ENCODE measurements at regions not wholly inside any gene's neighbourhood (a gene's known extent, or its start where the extent isn't known, plus 50 kb on each side); places are given as distances from the start of the nearest gene placed in this dataset.
"Not testable (repeated sequence)": the region's sequence is repeated elsewhere in the genome, so short reads cannot be mapped to it uniquely, and the experiment has no call there.

DNA sequence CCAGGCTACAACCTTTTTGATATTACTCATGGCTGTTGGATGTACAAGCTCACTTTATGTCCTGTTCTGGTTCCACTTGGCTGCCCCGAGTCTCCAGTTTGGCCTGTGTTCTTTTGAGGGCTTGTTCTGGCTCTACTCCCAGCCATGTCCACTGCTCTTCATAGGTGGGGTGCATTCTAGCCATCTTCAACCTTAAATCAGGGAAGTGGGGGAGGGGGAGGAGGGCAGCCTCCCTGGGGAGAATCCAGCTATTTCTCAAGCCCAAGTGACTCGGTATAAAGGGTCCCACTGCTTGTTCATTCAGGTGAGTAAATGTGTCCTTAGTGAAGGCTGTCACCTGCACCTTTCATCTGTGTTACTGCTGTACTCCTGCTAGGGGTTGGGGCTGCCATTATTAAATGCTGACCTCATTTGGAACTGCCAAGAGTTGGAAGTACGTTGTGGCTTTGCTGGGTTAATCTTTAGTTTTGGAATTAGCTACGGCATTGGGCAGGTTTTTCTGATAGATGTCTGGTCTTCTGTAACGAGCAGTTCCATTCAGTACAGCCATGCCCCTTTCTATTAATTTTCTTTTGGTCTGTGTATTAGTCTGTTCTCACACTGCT lies 255.8 kb downstream of the GOLGA6L6 start:
- DNase-seq: not testable (repeated sequence)

DNA sequence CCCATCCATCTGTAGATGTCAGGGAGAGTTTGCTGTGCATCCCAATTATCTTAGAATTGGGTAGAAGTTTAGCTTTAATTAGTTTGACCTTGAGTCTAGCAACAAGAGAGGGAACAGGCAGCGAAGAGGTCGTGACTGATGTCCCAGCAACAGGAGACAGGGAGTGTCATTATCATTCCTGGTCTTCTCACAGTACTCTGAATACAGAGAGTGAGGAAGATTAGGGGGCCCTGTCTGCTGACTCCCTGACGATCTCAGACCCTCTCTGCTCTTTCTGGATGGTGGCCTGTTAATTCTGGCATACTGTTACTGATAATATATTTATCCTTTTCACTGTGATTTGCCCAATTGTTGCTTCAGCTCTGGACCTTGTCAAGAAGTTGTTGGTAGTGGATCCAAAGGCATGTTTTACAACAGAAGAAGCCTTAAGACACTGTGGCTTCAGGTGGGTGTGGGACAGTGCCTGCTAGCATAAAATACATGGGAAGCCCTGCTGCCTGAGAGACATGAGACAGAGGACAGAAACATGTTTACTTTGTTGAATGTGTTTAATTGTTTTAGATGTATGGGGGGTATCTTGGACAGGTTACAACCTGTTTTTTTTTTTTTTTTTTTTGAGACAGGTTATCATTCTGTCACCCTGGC lies 256.6 kb downstream of the GOLGA6L6 start:
- not testable (repeated sequence) for DNase-seq

DNA sequence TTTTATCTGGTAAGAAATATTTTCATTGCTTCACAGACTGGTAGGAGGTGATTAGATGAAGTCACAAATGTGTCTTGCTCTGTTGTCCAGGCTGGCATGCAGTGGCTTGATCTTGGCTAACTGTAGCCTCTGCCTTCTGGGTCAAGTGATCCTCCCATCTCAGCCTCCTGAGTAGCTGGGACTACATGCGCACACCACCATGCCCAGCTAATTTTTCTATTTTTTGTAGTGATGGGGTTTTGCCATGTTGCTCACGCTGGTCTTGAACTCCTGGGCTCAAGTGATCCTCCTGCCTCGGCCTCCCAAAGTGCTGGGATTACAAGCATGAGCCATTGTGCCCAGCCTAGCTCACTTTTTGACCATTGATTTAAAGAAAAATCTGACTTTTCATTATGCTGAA lies 257.9 kb downstream of the GOLGA6L6 start:
- not testable (repeated sequence) for DNase-seq

DNA sequence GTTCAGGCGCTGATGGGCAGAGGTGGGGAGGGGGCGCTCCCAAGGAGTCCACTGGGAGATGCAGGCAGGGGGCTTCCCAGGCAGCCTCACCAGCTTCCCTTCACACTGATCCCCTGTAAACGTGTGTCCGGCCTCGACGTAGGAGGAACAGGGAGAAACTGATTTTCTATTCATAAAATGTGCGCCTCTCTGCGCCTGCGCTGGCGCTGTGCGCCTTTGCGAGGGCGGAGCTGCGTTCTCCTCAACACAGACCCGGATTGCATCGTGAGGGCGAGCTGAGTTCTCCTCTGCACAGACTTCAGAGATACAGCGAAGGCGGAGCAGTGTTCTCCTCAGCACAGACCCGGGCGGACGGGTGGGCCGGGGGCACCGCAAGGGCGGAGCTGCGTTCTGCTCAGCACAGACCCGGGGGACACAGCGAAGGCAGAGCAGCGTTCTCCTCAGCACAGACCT lies 259.1 kb downstream of the GOLGA6L6 start:
- not testable (repeated sequence) for DNase-seq

DNA sequence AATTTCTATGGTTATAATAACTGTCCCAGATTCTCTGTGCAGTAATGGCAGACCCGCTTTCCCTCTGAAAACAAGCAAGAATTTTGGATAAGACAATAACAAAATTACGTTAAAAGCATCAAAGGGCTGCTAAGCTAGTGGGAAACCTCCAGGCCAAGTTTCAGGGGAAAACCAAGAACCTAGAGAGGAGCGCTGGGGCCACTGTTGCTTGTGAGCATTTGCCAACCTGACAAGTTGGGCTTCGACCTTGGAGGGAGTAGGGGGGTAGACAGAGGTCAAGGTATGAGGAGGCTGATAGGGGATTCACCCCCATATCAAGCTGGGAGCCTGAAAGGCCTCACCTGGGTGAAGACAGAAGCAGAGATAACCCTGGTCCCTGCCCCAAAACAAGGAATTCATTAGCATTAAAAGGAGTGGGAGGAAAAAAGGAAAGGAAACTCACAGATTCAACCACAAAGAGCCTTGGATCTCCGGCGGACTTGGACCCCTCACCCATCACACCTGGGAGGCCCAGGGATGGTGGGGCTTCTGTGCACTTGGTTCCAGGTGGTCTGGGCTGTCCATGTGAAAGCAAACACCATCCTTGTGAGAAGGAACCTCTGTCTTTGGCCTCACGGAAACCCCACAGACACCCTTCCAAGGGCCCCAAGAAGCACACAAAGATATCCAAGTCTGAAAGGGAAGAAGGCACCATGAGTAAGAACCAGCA lies 259.9 kb downstream of the GOLGA6L6 start:
- not testable (repeated sequence) for DNase-seq

DNA sequence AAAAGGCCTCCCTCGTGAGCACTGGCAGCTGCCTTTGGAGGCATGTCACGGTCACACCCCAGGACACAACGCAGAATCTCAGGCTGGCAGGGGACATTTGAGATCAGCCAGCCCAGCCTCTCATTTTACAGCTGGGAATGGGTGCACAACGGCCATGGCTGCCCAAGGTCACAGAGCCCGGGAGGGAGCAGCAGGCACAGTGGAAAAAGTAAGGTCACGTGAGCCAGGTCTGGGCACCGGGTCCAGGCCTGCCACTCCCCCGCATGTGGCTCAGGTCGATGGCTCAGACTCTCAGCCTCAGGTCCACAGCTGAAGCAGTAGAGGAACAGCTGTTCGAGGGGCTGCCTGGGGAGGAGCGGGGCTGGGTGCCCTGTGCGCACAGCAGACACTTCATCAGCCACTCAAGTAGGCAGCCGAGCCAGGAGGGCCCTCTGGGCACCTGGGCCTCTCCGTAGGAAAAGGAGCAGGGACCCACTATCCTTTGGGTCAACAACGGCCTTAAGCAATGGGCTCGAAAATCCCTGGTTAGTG lies 260.6 kb downstream of the GOLGA6L6 start:
- no peak for DNase-seq

DNA sequence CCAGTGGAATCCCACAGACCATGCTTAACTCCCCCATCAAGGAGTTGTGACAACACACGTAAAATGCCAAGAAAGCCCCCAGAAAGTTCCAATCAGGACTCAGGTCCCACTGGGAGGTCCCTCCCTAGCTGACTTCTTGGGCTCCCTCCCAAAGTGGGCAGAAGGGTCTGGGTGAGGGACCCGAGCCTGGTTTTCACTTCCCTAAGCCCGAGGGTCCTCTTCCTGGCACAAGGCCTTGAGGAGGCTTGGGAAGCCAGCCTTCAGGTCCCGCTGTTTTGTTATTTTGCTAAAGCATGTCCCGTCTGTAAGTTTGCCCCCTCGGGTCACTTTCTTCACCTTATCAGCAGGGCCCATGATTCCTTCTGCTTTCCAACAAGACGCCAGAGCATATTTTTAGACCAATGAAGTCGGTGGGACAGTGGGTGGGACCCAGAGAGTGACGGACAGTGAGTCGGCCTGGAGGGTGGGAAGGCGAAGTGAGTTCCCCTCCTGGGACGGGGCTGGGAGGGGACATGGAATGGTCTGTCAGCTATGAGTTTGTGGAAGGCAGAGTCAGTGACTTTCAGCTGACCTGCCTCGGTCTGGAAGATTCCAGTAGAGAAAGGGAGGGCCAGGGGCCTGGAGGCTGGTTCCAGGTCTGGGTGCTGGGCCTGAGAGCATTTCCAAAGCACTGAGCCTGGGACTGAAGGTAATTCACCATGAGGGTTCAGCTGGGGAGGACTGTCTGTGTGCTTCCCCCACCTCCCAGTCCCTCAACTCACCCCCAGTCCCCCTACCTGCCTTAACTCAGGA lies 261.3 kb downstream of the GOLGA6L6 start:
- DNase-seq: not testable (repeated sequence)

DNA sequence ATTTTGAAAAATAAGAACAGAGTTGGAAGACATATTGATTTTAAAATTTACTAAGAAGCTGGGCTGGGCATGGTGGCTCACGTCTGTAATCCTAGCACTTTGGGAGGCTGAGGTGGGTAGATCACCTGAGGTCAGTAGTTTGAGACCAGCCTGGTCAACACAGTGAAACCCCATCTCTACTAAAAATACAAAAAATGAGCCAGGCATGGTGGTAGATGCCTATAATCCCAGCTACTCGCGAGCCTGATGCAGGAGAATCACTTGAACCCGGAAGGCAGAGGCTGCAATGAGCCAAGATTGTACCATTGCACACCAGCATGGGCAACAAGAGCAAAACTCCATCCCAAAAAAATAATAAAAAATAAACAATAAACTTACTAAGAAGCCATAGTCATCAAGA lies 262.5 kb downstream of the GOLGA6L6 start:
- DNase-seq: not testable (repeated sequence)

DNA sequence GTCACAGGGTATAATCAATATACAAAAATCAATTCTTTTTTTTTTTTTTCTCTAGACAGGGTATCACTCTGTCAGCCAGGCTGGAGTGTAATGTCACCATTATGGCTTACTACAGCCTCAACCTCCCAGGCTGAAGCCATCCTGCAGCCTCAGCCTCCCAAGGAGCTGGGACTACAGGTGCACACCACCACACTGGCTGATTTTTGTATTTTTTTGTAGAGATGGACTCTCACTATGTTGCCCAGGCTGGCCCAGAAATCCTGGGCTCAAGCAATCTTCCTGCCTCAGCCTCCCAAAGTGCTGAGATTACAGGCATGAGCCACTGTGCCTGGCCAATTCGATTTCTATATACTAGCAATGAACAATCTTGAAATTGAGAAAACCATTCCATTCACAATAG lies 263.2 kb downstream of the GOLGA6L6 start:
- DNase-seq: not testable (repeated sequence)

DNA sequence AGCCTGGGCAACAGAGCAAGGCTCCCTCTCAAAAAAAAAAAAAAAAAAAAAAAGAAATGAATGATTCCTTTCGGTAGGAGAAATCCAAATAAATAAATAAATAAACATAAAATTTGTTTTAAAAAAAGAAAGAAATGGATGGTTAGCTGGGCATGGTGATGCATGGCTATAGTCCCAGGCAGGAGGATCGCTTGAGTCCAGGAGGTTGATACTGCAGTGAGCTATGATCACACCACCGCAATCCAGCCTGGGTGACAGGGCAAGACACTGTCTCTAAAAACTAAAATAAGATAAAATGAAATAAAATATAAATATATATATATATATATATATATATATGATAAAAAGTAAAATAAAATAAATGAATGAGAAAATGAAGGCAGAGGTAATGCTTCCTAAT lies 264.1 kb downstream of the GOLGA6L6 start:
- not testable (repeated sequence) for DNase-seq

DNA sequence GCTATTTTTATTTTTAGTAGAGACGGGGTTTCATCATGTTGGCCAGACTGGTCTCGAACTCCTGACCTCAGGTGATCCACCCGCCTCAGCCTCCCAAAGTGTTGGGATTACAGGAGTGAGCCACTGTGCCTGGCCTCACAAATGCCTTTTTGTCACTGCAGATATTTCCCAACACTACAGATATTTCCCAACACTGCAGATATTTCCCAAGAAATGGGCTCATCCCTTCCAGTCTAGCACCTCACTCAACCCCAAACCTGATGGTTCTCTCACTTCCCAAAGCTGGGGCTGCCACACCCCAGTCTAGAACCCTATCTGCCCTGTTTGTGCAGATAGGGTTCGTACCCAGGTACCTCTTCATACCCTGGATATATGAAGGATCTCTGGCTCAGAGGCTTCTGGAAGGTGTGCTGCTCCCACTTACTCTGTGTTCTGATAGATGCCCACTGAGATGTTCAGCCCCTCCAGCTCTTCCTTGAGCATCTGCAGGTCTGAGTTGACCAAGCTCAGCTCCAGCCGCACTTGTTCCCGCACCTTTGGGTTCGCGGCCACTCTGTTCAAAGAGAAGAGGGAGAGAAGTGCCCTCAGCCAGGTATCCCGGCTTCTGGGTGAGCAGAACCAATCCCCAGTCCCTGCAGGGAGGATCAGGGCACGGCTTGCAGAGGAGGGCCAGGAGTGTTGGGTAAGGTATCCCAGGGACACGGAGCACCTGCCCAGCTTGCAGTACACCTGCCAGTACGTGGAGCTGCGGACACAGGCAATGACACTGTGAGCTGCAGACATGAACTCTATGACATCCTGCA lies 265.1 kb downstream of the GOLGA6L6 start:
- DNase-seq: not testable (repeated sequence)

DNA sequence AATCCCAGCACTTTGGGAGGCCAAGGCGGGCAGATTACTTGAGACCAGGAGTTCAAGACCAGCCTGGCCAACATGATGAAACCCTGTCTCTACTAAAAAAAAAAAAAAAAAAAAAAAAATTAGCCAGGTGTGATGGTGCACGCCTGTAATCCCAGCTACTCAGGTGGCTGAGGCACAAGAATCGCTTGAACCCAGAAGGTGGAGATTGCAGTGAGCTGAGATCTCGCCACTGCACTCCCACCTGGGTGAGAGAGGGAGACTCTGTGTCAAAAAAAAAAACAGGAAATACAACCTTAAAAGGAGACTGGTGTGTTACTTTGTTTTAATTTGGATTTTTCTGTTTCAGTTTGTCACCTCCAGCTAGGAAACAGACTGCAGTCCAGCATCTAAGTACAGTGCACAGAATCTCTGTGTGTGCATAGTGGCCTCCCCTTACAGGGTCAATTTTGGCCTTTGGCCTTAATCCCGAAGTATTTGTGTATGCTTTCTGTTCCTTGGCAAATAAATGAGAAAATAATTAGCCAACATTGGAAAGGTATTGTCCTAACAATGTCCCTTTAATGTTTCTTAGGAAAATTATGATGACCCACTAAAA lies 266.1 kb downstream of the GOLGA6L6 start:
- not testable (repeated sequence) for DNase-seq

DNA sequence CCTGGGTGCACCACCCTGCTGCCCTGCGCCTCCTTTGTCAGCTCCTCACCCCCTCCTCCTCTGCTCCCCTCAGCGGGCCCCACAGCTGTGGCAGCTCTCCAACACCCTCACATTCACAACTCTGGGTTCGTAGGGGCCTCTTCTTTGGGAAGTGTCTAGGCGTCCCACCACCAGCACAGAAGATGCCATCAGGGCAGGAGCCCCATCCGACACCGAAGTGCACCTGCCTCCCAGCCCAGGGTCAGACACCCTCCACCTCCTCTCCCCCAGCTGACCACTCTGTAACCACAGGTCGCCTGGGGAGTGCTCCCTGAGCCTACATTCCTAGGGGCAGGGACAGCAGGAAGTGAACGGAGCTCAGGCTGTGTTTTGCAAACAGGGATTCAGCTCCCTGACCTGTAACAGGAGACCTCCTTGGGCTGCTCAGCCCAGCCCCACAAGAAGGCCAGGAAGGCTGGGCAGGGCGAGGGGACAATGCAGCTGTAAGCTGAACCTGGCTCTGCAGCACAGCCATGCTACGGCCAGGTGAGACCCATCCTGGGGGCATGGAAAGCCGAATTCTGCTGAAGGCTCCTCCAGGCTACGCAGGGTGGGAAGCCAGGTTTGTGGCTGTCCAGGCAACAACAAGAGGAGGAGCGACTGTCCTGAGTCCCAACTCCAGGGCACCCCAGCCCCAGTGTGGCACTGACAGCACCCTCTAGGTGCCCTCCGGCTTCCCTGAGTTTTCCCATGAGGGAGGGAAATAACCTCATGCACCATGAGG lies 269.0 kb downstream of the GOLGA6L6 start:
- no peak for DNase-seq

DNA sequence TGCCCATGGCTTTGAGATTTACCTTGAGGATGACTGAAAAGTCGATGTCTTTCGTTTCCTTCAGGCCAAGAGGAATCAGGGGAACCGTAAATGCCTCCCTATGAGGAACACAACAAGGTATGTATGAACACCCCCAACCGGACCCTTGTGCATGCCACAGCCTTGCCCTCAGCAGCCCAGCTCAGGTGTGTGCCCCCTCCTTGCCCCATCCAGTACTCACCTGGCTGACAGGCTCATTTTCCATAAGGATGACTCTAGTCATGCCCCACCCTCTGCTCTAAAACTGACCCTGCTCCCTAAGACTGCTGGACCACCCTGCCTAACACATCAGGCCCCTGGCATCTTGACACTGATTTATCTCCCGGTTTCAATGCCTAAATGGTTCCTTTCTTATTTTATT lies 270.0 kb downstream of the GOLGA6L6 start:
- no peak for DNase-seq

DNA sequence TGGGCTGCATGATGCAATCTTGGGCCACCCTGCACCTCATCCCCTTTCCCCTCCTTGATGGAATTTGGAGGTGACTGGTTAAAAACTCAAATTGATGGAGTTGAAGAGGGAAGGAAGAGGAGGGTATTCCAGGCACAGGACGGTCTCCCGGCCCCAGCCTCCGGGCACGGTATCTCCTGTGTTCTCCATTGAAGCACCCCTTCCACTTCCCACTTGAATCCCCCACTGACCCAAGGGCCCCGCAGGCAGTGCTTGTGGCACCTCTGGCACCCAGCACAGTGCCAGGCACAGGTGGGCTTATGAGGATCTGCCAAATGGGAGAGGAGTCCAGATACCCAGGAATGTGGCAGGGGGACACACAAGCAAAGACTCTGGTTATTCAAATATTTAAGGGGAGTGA lies 271.6 kb downstream of the GOLGA6L6 start:
- DNase-seq: not testable (repeated sequence)

DNA sequence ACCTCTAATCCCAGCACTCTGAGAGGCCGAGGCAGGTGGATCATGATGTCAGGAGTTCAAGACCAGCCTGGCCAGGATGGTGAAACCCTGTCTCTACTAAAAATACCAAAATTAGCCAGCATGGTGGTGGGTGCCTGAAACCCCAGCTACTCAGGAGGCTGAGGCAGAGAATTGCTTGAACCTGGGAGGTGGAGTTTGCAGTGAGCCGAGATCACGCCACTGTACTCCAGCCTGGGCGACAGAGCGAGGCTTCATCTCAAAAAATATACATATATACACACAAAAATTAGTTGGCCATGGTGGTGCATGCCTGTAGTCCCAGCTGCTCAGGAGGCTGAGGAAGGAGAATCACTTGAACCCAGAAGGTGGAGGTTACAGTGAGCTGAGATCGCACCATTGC lies 273.6 kb downstream of the GOLGA6L6 start:
- not testable (repeated sequence) for DNase-seq

DNA sequence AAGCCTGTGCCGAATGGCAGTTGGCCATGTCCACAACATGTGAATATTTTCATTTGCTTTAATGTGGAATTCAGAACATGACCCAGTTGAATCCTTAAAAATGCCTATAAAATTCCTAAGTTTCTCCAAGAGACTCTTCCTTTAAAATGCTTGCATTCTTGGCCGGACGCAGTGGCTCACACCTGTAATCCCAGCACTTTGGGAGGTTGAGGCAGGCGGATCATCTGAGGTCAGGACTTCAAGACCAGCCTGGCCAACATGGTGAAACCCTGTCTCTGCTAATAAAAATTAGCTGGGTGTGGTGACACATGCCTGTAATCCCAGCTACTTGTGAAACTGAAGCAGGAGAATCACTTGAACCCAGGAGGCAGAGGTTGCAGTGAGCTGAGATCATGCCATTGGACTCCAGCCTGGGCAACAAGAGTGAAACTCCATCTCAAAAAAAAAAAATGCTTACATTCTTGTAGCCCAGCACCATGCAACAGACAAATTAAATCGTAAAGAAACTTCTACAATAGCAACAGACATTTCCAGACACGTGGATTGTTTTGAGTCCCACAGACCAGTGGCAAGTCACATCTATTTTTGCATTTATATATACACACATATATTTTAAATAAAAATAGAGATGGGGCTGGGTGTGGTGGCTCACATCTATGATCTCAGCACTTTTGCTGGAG lies 274.4 kb downstream of the GOLGA6L6 start:
- DNase-seq: not testable (repeated sequence)

DNA sequence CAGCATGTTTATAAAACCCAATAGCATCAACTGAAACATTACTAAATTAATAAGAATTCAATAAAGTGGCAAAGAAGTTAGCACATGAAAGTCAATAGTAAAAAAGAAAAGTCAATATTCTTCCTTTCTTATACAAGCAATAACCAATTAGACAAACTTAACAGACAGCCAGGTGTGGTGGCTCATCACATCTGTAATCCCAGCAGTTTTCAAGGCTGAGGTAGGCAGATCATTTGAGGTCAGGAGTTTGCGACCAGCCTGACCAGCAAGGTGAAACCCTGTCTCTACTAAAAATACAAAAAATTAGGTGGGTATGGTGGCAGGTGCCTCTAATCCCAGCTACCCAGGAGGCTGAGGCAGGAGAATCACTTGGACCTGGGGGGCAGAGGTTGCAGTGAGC lies 275.9 kb downstream of the GOLGA6L6 start:
- DNase-seq: not testable (repeated sequence)

DNA sequence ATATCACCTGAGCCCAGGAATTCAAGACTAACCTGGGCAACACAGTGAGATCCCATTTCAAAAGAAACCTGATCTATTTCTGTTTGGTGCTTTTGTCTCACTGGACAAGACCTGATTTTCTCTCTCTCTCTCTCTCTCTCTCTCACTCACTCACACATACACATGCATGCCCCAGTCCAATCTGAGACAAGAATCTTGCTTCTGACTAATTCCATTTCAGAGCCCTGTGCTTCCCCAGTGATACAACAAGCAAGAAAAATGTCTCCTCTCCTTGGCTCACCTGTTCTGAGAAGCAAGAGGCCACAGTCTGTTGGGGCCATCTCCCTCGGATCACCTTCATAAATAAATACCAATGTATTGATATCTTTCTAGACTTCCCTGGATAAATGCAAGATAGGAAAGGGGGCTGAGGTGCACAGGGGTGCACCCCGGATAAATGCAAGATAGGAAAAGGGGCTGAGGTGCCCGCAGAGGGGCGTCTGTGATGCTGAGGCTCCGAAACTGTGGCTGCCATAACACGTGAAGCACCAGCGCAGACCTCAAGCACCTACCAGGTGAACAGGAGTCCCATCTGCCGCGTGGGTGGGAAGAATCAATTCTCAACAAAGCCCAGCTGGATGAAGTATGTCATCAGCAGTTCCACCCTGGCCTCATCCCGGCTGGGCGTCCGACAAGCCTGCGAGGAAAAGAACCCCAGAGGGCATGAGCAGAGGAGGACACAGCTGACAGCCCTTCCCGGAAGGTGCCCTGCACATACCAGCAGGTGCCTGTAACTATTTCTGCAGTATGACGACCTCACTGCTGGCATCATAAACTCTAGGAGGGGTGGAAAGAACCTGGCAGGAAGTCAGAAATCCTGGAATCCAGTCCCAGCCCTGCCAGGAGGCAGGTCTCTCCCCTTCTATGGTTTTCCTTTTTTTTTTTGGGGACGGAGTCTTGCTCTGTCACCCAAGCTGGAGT lies 280.0 kb downstream of the GOLGA6L6 start:
- DNase-seq: not testable (repeated sequence)

All from activated effector memory CD4-positive, alpha-beta T cell treated with Interleukin-2 at 50 U/mL for 16 hours (primary cell).